Adrenal gland (tissue), 5 donors: ENCODE measurements at regions not wholly inside any gene's neighbourhood (a gene's known extent, or its start where the extent isn't known, plus 50 kb on each side); places are given as distances from the start of the nearest gene placed in this dataset.

Experiments used
- CTCF ChIP-seq, 6 experiments: fragments of 450-650 bp in 4 of 6; fragments of 200-600 bp in 2 of 6; sonication (generic) in 1 of 6; IDR thresholded peaks; 1 replicate in 5 of 6; 2 replicates in 1 of 6; pipeline versions ENCODE4 v1.5.1 to v1.8.0; 2016 to 2021; ENCODE audit warnings: antibody characterized with exemption in 6 of 6, mild to moderate bottlenecking in 2 of 6, moderate library complexity in 1 of 6
- POLR2A ChIP-seq, 2 donors: fragments of 450-650 bp; IDR thresholded peaks; one replicate each; pipeline ENCODE4 v1.6.1; 2017; ENCODE audit warnings: antibody characterized with exemption in 2 of 2, mild to moderate bottlenecking in 2 of 2, moderate library complexity in 1 of 2
- donor health status: DM: no; HTN: no; CAD: no.

DNA sequence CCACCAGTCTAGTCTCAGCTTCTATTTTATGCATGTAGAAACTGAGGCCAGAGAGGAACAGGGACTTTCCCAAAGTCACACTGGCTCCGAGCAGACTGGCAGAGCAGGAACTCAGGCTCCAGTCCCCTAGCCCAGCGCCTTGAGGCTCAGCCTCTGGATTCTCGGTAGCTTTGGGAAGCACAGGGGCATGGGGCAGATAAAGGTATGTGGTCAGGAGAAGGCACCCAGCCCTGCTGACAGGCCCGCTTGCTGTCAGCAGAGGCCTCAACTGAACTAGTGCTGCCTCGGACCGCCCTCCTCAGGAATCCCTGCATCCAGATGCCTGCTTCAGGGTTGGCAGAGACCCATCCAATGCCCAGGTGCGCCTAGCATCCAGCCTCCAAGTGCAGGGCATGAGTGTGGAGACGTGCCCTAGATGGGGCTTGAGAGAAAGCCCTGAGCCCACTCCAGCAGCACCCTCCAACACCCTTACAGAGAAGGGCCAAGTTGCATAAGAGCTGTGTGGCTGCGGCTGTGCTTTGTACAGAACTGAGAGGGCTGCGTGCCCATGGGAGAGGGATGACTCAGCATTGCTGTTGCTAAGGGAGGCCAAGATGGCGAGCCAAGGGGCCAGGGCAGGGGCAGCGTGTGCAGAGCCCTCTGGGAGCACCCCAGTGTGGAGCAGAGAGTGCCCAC is 168.6 kb downstream of the MACROH2A1 start:
- no peak for TF ChIP-seq CTCF (IDR thresholded peaks at IDR 0.05)
- TF ChIP-seq POLR2A (IDR thresholded peaks at IDR 0.05): no peak
